Common myeloid progenitor, CD34-positive (primary cell): ENCODE measurements at regions not wholly inside any gene's neighbourhood (a gene's known extent, or its start where the extent isn't known, plus 50 kb on each side); places are given as distances from the start of the nearest gene placed in this dataset.

ENCODE experiments used
- CTCF ChIA-PET: fragments of 350-600 bp; sonication (Branson Sonifier 250); formaldehyde crosslinking; loops from one replicate; lab custom pipeline; 2021; ENCODE audit warnings: antibody characterized with exemption; lab: Charles Lee
- POLR2A ChIA-PET: fragments of 350-600 bp; sonication (Branson Sonifier 250); formaldehyde crosslinking; loops from one replicate; lab custom pipeline; 2021; ENCODE audit warnings: antibody characterized with exemption; lab: Charles Lee
- DNase-seq, 3 donors: peaks; one replicate each; pipeline versions ENCODE4 v3.0.0 to v3.0.0-alpha.2; 2013
- H3K27ac ChIP-seq, 2 experiments: 1 replicate in 1 of 2; 2 replicates in 1 of 2; pipeline ENCODE4 v1.7.0; 2013; ENCODE audit warnings: inconsistent platforms in 2 of 2, low read length in 2 of 2, mild to moderate bottlenecking in 2 of 2, low read depth in 1 of 2, moderate library complexity in 1 of 2; ENCODE audit not compliant: severe bottlenecking in 2 of 2, insufficient read depth in 1 of 2, poor library complexity in 1 of 2
- H3K27me3 ChIP-seq, 5 experiments: replicated peaks in 2 of 5; 1 replicate in 3 of 5; 2 replicates in 2 of 5; pipeline versions ENCODE4 v1.6.1 to v1.7.0; 2013; ENCODE audit warnings: low read length in 4 of 5, mild to moderate bottlenecking in 2 of 5, moderate library complexity in 2 of 5, inconsistent platforms in 1 of 5; ENCODE audit not compliant: insufficient read depth in 5 of 5, control insufficient read depth in 4 of 5
- H3K36me3 ChIP-seq, 4 experiments: 1 replicate in 2 of 4; 2 replicates in 2 of 4; pipeline versions ENCODE4 v1.6.1 to v1.7.0; 2013; ENCODE audit warnings: low read length in 3 of 4, control low read depth in 1 of 4, mild to moderate bottlenecking in 1 of 4; ENCODE audit not compliant: control insufficient read depth in 4 of 4, insufficient read depth in 4 of 4
- H3K4me1 ChIP-seq, 4 experiments: 1 replicate in 3 of 4; 2 replicates in 1 of 4; pipeline versions ENCODE4 v1.6.1 to v1.7.1; 2013; ENCODE audit warnings: low read length in 3 of 4, mild to moderate bottlenecking in 3 of 4, control low read depth in 1 of 4, inconsistent platforms in 1 of 4, moderate library complexity in 1 of 4; ENCODE audit not compliant: control insufficient read depth in 4 of 4, insufficient read depth in 4 of 4; ENCODE audit errors: control extremely low read depth in 1 of 4
- H3K4me3 ChIP-seq, 7 experiments: 1 replicate in 4 of 7; 2 replicates in 3 of 7; pipeline versions ENCODE4 v1.5.1 to v1.7.0; 2013; ENCODE audit warnings: mild to moderate bottlenecking in 7 of 7, low read length in 6 of 7, moderate library complexity in 6 of 7, inconsistent platforms in 2 of 7, low read depth in 2 of 7, control low read depth in 1 of 7; ENCODE audit not compliant: insufficient read depth in 4 of 7, control insufficient read depth in 1 of 7; ENCODE audit errors: extremely low read depth in 1 of 7
- H3K9me3 ChIP-seq, 5 experiments: 1 replicate in 4 of 5; 2 replicates in 1 of 5; pipeline versions ENCODE4 v1.6.1 to v1.7.1; 2013; ENCODE audit warnings: low read length in 4 of 5, mild to moderate bottlenecking in 2 of 5, inconsistent platforms in 1 of 5, low read depth in 1 of 5, moderate library complexity in 1 of 5; ENCODE audit not compliant: control insufficient read depth in 4 of 5, insufficient read depth in 2 of 5; ENCODE audit errors: control extremely low read depth in 1 of 5
- WGBS: methylation state at CpG from one replicate; pipeline ENCODE4 v1.1.5; 2013; ENCODE audit not compliant: insufficient coverage; 5-methylcytosine and 5-hydroxymethylcytosine counted together

DNA sequence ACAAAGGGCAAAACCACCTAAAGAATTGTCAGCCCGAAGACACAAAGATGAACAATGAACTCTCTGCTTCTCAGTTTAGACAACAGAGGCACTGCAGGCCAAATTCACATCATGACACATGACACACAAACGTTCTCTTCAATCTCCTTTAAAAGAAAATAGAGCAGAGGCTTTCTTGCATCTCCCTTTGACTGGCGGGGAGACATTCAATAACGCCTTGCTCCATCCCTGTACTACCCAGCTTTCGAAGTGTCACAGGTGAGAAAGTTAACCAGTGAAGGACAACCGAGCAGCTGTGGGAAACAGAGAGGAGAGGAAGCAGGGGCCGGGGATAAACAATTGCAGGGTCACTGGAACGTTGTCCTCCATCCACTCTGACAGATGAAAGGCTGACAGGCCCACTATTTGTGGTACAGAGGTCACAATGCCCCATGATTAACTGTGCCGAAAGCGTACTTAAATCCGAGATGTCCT lies 130.8 kb downstream of the PHLDA1 start:
- Histone ChIP-seq H3K27ac (no peak overlapping the region), H3K36me3 (no peaks in the 10 kb centered on the region), H3K4me3 (no peak overlapping the region), H3K4me1 (no peaks in the 10 kb centered on the region), H3K9me3 (peaks cover 0 to 1% (median 0%) of the 10 kb centered on the region in 5 experiments), H3K27me3 (peaks cover 0 to 9% (median 0%) of the 10 kb centered on the region in 5 experiments)
- ChIA-PET POLR2A (no interaction called here), CTCF (interaction anchor here (0.5 kb wide), 1 partner anchor 409 kb away, joined by 3 read pairs; no protein-coding TSS in a partner anchor)
- 93% methylated on average over 9 of the region's 11 CpGs for WGBS
- DNase-seq: no peak

DNA sequence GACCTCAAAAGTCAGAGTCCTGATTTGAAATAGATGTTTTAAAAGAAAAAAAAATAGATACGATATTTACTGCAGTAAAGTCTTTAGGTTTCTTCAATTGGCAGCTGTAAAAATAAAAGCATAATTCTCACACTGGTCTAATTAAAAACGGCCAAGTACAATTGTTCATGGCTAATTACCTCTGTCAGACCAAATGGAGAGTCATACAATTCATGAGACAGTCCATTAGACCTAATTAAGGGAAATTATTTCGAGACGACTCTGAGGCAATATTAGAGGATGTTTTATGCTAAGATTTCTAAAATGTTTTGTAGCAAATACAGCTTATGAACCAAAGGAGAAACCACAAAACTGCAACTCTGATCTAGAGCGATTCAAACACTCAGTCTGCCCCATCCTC lies 131.3 kb downstream of the PHLDA1 start:
- Histone ChIP-seq H3K9me3 (peaks cover 0 to 1% (median 0%) of the 10 kb centered on the region in 5 experiments), H3K4me3 (no peak overlapping the region), H3K27me3 (peaks cover 0 to 9% (median 0%) of the 10 kb centered on the region in 5 experiments), H3K4me1 (no peaks in the 10 kb centered on the region), H3K27ac (no peak overlapping the region), H3K36me3 (no peaks in the 10 kb centered on the region)
- DNase-seq: no peak
- 92% methylated on average over 2 of the region's 5 CpGs for WGBS
- POLR2A ChIA-PET: no interaction called here
- CTCF ChIA-PET: interaction anchor here (0.5 kb wide), 1 partner anchor 409 kb away, joined by 3 read pairs; no protein-coding TSS in a partner anchor

DNA sequence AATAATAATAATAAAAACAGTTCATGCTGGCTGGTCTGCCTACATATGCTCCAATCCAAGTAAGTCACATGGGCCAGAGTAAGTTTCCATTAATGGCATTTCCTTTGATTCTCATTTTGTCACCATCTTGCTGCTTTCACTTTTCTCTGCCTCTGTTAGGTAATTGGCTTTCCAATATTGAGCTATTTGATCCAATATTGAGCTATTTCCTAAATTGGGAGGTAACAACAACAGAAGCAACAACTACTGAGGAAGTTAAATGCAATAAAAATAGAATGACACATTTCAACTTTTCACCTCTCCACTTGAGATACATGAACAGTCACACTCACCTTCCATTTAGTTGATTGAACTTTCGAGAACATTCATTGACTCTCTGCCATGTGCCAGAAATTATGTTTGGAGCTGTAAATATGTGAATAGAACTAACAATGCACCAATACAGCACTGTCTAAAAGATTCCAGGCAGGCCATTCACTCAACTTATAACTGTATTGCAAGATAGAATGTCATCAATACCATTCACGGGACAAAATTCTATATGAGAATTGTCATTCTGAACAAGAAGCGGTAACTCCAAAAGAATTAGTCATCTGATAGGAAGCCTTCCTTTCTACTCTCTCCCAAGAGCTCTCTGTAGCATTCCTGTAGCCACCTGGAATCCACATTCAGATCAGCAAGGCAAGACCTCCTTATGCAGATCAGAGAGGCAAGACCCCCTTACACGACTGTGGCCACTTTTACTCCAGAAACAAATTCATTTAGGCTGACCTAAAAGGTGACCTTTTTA lies 136.4 kb downstream of the PHLDA1 start:
- Histone ChIP-seq H3K9me3 (no peaks in the 10 kb centered on the region), H3K4me3 (no peak overlapping the region), H3K27me3 (peaks cover 0 to 5% (median 0%) of the 10 kb centered on the region in 5 experiments), H3K36me3 (no peaks in the 10 kb centered on the region), H3K4me1 (no peaks in the 10 kb centered on the region), H3K27ac (no peak overlapping the region)
- no peak for DNase-seq
- POLR2A ChIA-PET: no interaction called here
- CTCF ChIA-PET: no interaction called here
- 100% methylated on average over 3 of the region's 4 CpGs for WGBS

DNA sequence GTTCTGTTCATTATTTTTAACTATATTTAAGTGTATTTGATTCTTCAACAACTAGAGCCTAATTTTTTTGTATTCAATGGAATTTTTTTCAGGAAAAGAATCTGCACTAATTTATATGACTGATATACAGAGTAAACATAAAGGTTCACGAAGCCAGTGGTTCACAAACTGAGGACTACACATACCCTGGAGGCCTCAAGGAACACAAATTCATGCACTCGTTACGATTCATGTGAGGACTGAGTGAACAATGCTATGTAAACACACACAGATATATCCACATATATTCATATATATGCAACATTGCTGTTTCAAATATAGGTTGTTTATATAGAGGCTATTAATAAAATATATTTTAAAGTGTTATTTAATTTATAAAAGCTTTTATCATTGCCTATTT lies 137.8 kb downstream of the PHLDA1 start:
- Histone ChIP-seq H3K4me3 (no peak overlapping the region), H3K36me3 (no peaks in the 10 kb centered on the region), H3K27ac (no peak overlapping the region), H3K27me3 (peaks cover 0 to 9% (median 5%) of the 10 kb centered on the region in 5 experiments), H3K4me1 (no peaks in the 10 kb centered on the region), H3K9me3 (no peaks in the 10 kb centered on the region)
- CTCF ChIA-PET: no interaction called here
- no peak for DNase-seq
- POLR2A ChIA-PET: no interaction called here
- no CpG with 5 or more reads among the region's 3 CpGs for WGBS

DNA sequence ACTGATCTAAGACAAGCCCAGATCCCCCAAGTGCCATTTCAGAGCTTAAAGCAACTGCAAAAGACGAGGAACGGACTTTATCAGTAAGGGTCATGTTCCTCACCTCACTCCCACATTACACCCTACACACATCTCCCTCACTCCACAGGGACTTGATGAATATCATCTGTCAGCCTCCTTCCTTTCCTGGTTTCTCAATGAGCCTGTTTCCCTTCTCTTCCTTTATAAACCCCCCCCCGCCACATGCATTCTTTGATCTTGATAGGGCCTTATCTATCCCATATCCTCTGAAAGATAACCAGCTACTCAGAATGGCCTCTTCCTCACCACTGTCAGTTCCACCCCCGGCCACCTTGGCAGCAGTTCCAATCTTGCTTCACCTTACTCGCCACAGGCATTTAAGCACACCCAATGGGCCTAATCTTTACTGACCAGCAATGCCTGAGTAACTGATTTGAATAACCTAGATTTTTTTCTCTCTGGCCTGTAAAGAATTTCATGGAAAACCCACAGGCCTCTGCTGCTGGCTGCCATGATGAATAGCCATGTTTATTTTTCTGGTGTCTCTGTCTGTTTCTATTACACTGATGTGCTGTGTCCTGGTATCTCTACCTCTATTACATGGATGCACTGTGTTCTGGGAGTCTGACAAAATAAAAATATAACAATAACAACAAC lies 138.7 kb downstream of the PHLDA1 start:
- 85% methylated on average over 4 of the region's 5 CpGs for WGBS
- Histone ChIP-seq H3K9me3 (no peaks in the 10 kb centered on the region), H3K4me3 (no peak overlapping the region), H3K36me3 (no peaks in the 10 kb centered on the region), H3K27me3 (peaks cover 0 to 15% (median 5%) of the 10 kb centered on the region in 5 experiments), H3K27ac (no peak overlapping the region), H3K4me1 (no peaks in the 10 kb centered on the region)
- POLR2A ChIA-PET: no interaction called here
- peak; percentile 12 to 53 (median 15) for DNase-seq
- CTCF ChIA-PET: no interaction called here

DNA sequence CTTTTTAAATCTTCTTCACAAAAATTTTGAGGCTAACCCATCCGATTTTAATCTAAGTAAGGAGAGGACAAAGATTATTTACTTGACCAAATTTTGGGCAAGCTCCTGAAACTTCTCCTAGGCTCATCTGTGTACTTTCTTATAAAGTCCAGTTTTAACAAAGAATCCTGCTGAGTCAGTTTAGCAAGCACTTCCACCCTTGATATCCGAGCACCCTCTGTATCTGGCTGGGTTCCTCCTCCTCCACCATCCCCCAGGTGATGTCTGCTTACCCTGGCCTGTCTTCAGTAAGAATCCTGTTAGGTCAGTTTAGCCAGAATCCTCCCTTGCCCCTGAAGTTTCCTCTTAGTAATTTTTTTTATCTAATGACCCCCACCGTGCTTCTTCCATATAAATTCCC lies 140.5 kb downstream of the PHLDA1 start:
- DNase-seq: no peak
- 82% methylated on average over 3 of the region's 3 CpGs for WGBS
- Histone ChIP-seq H3K27ac (no peak overlapping the region), H3K4me1 (no peaks in the 10 kb centered on the region), H3K9me3 (no peaks in the 10 kb centered on the region), H3K27me3 (peaks cover 0 to 21% (median 5%) of the 10 kb centered on the region in 5 experiments), H3K36me3 (no peaks in the 10 kb centered on the region), H3K4me3 (no peak overlapping the region)
- ChIA-PET CTCF (no interaction called here), POLR2A (no interaction called here)

GRCh38 chr12:75890660-75891059 lies 140.9 kb downstream of the PHLDA1 start:
- ChIA-PET CTCF (no interaction called here), POLR2A (no interaction called here)
- H3K9me3 ChIP-seq: no peaks in the 10 kb centered on the region
- H3K36me3 ChIP-seq: no peaks in the 10 kb centered on the region
- peaks cover 0 to 21% (median 5%) of the 10 kb centered on the region in 5 experiments for H3K27me3 ChIP-seq
- no peak overlapping the region for H3K27ac ChIP-seq
- DNase-seq: no peak
- H3K4me3 ChIP-seq: no peak overlapping the region
- 73% methylated on average over 2 of the region's 2 CpGs for WGBS
- H3K4me1 ChIP-seq: no peaks in the 10 kb centered on the region
